ENCODE measurements at regions not wholly inside any gene's neighbourhood (a gene's known extent, or its start where the extent isn't known, plus 50 kb on each side); places are given as distances from the start of the nearest gene placed in this dataset.

DNA sequence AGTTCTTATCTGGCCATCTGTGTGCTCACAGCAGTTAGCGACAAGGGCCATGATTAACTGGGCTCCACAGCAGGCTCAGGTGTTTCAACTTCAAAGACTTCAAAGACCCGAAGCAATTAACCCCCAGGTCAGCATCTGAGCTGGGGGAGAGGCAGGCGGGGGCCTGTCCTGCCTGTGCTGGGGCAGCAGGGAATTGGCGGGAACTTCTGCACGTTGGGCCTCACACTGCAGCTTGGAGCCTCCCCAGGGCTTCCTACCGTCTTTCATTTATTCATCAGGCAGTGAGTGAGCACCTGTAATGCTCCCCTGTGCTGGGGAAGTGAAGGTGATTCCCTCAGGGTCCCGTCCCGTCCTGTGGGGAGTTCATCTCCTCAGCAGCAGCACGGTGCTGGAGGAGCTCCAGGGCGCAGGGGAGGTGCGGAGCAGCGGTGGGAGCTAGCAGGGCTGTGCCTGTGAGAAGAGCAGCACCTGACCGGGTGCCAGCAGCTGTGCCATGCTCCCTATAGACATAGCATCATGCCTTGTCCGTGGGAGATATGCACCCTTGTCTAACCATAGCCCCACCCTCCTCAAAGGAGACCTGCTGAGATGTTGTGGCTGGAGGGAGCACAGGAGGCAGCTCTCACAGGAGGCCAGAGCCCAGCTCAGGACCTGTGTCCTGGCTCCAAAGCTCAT is 51.8 kb upstream of the FRMD1 start:
- TF ChIP-seq RAD21 (IDR thresholded peaks at IDR 0.05; ENCODE audit: low read depth): no peak
- no peak for TF ChIP-seq TAF1 (IDR thresholded peaks at IDR 0.05; ENCODE audit: low read depth)

Data from Ishikawa (cell line).